Parathyroid adenoma (tissue), 2 donors: ENCODE measurements at regions not wholly inside any gene's neighbourhood (a gene's known extent, or its start where the extent isn't known, plus 50 kb on each side); places are given as distances from the start of the nearest gene placed in this dataset.

Source experiments
- H2AFZ ChIP-seq: fragments of 300-600 bp; sonication (generic); one replicate; pipeline ENCODE4 v1.7.0; 2017; ENCODE audit warnings: antibody characterized with exemption, mild to moderate bottlenecking
- H3K27ac ChIP-seq: fragments of 300-600 bp; sonication (generic); one replicate; pipeline ENCODE4 v1.7.0; 2017
- H3K27me3 ChIP-seq: fragments of 300-600 bp; sonication (generic); one replicate; pipeline ENCODE4 v1.7.0; 2017; ENCODE audit warnings: low read length; ENCODE audit not compliant: control insufficient read depth, insufficient read depth
- H3K36me3 ChIP-seq: fragments of 300-600 bp; sonication (generic); one replicate; pipeline ENCODE4 v1.7.0; 2017; ENCODE audit warnings: low read length; ENCODE audit not compliant: control insufficient read depth, insufficient read depth
- H3K4me1 ChIP-seq: fragments of 300-600 bp; sonication (generic); one replicate; pipeline ENCODE4 v1.7.0; 2017; ENCODE audit warnings: control low read depth
- H3K4me2 ChIP-seq: fragments of 300-600 bp; sonication (generic); one replicate; pipeline ENCODE4 v1.7.0; 2017; ENCODE audit warnings: low read length
- H3K4me3 ChIP-seq: fragments of 300-600 bp; sonication (generic); one replicate; pipeline ENCODE4 v1.7.0; 2017; ENCODE audit warnings: low read depth, low read length
- H3K79me2 ChIP-seq: fragments of 300-600 bp; sonication (generic); one replicate; pipeline ENCODE4 v1.7.0; 2017; ENCODE audit warnings: control low read depth
- H3K9ac ChIP-seq: fragments of 300-600 bp; sonication (generic); one replicate; pipeline ENCODE4 v1.7.0; 2017; ENCODE audit warnings: mild to moderate bottlenecking
- H3K9me3 ChIP-seq: fragments of 300-600 bp; sonication (generic); one replicate; pipeline ENCODE4 v1.7.0; 2017; ENCODE audit warnings: low read length; ENCODE audit not compliant: control insufficient read depth
- CTCF ChIP-seq: fragments of 300-600 bp; sonication (generic); IDR thresholded peaks from one replicate; pipeline ENCODE4 v1.7.0; 2017; ENCODE audit warnings: antibody characterized with exemption, mild to moderate bottlenecking
- donor health status: primary hyperparathyroidism.

- no peaks in the 10 kb centered on the region for H3K79me2 ChIP-seq
- no peaks in the 10 kb centered on the region for H3K4me1 ChIP-seq
- no peaks in the 10 kb centered on the region for H3K9me3 ChIP-seq
- no peak for TF ChIP-seq CTCF
- no peaks in the 10 kb centered on the region for H3K27me3 ChIP-seq
- no peak overlapping the region for H3K9ac ChIP-seq
- no peak overlapping the region for H3K4me2 ChIP-seq
- no peak overlapping the region for H3K4me3 ChIP-seq
- H3K27ac ChIP-seq, result no peak overlapping the region
- no peaks in the 10 kb centered on the region for H3K36me3 ChIP-seq
- no peak overlapping the region for H2AFZ ChIP-seq
Measured at GRCh38 chr1:38724160-38725131, 135.1 kb downstream of the RRAGC start.

GRCh38 chr1:38721816-38722215 is 137.8 kb downstream of the RRAGC start:
- Histone ChIP-seq H3K4me3 (no peak overlapping the region), H3K79me2 (no peaks in the 10 kb centered on the region), H3K4me2 (no peak overlapping the region), H3K36me3 (no peaks in the 10 kb centered on the region), H3K4me1 (no peaks in the 10 kb centered on the region), H3K9me3 (no peaks in the 10 kb centered on the region), H3K27ac (no peak overlapping the region), H3K9ac (no peak overlapping the region), H2AFZ (no peak overlapping the region), H3K27me3 (no peaks in the 10 kb centered on the region)
- no peak for TF ChIP-seq CTCF

- Histone ChIP-seq H3K9ac (no peak overlapping the region), H3K4me2 (no peak overlapping the region), H3K27me3 (no peaks in the 10 kb centered on the region), H3K27ac (no peak overlapping the region), H3K79me2 (no peaks in the 10 kb centered on the region), H3K4me1 (no peaks in the 10 kb centered on the region), H2AFZ (no peak overlapping the region), H3K36me3 (no peaks in the 10 kb centered on the region), H3K9me3 (no peaks in the 10 kb centered on the region), H3K4me3 (no peak overlapping the region)
- TF ChIP-seq CTCF, result no peak
Measured at GRCh38 chr1:38719880-38720279, 139.7 kb downstream of the RRAGC start.

GRCh38 chr1:38718031-38718430 is 141.5 kb downstream of the RRAGC start:
- no peaks in the 10 kb centered on the region for H3K79me2 ChIP-seq
- no peak for TF ChIP-seq CTCF
- no peak overlapping the region for H2AFZ ChIP-seq
- no peaks in the 10 kb centered on the region for H3K4me1 ChIP-seq
- no peaks in the 10 kb centered on the region for H3K36me3 ChIP-seq
- no peak overlapping the region for H3K4me2 ChIP-seq
- no peak overlapping the region for H3K27ac ChIP-seq
- no peaks in the 10 kb centered on the region for H3K27me3 ChIP-seq
- no peak overlapping the region for H3K4me3 ChIP-seq
- no peaks in the 10 kb centered on the region for H3K9me3 ChIP-seq
- H3K9ac ChIP-seq, result no peak overlapping the region

GRCh38 chr1:38716229-38716628 is 143.3 kb downstream of the RRAGC start:
- no peaks in the 10 kb centered on the region for H3K4me1 ChIP-seq
- H3K27ac ChIP-seq, result no peak overlapping the region
- no peak for TF ChIP-seq CTCF
- no peak overlapping the region for H3K9ac ChIP-seq
- H3K36me3 ChIP-seq, result no peaks in the 10 kb centered on the region
- no peaks in the 10 kb centered on the region for H3K27me3 ChIP-seq
- H3K4me3 ChIP-seq, result no peak overlapping the region
- H3K4me2 ChIP-seq, result no peak overlapping the region
- no peak overlapping the region for H2AFZ ChIP-seq
- H3K79me2 ChIP-seq, result no peaks in the 10 kb centered on the region
- H3K9me3 ChIP-seq, result no peaks in the 10 kb centered on the region
